H9 (cell line): ENCODE measurements at regions not wholly inside any gene's neighbourhood (a gene's known extent, or its start where the extent isn't known, plus 50 kb on each side); places are given as distances from the start of the nearest gene placed in this dataset.

Source experiments
- DNase-seq: peaks from one replicate; pipeline ENCODE4 v3.0.0-alpha.2; 2017
- H2AFZ ChIP-seq: one replicate; pipeline ENCODE4 v1.6.1; 2013; ENCODE audit warnings: mild to moderate bottlenecking, low read length, control low read depth, moderate library complexity
- H2AK5ac ChIP-seq: 2 replicates; pipeline ENCODE4 v1.6.1; 2013; ENCODE audit warnings: low read length, control low read depth, mixed read lengths; ENCODE audit not compliant: insufficient read length
- H2BK120ac ChIP-seq: one replicate; pipeline ENCODE4 v1.6.1; 2013; ENCODE audit warnings: low read depth, mild to moderate bottlenecking, low read length, control low read depth, inconsistent platforms; ENCODE audit not compliant: poor library complexity, severe bottlenecking
- H2BK12ac ChIP-seq: 2 replicates; pipeline ENCODE4 v1.6.1; 2013; ENCODE audit warnings: low read length, control low read depth, mixed read lengths, low read depth; ENCODE audit not compliant: insufficient read length
- H2BK15ac ChIP-seq: 2 replicates; pipeline ENCODE4 v1.6.1; 2013; ENCODE audit warnings: low read depth, low read length, control low read depth
- H2BK20ac ChIP-seq: one replicate; pipeline ENCODE4 v1.6.1; 2013; ENCODE audit warnings: low read depth, mild to moderate bottlenecking, low read length, control low read depth, inconsistent platforms; ENCODE audit not compliant: poor library complexity, severe bottlenecking
- H2BK5ac ChIP-seq: 2 replicates; pipeline ENCODE4 v1.6.1; 2013; ENCODE audit warnings: low read length, control low read depth, mixed read lengths; ENCODE audit not compliant: insufficient read length
- H3K14ac ChIP-seq: 2 replicates; pipeline ENCODE4 v1.6.1; 2013; ENCODE audit warnings: low read length, control low read depth; ENCODE audit not compliant: insufficient read depth
- H3K18ac ChIP-seq: 2 replicates; pipeline ENCODE4 v1.6.1; 2013; ENCODE audit warnings: low read depth, mild to moderate bottlenecking, mixed read lengths, low read length, control low read depth; ENCODE audit not compliant: insufficient read length
- H3K23ac ChIP-seq: 2 replicates; pipeline ENCODE4 v1.6.1; 2013; ENCODE audit warnings: low read length, control low read depth, mixed read lengths, low read depth; ENCODE audit not compliant: insufficient read length
- H3K23me2 ChIP-seq: 2 replicates; pipeline ENCODE4 v1.6.1; 2013; ENCODE audit warnings: low read depth, mild to moderate bottlenecking, mixed read lengths, low read length, control low read depth; ENCODE audit not compliant: insufficient read length, poor library complexity, severe bottlenecking
- H3K27ac ChIP-seq: 2 replicates; pipeline ENCODE4 v1.5.1; 2013; ENCODE audit warnings: low read length, control low read depth, mixed read lengths, low read depth; ENCODE audit not compliant: insufficient read length
- H3K27me3 ChIP-seq: 2 replicates; pipeline ENCODE4 v1.6.1; 2013; ENCODE audit warnings: low read length, control low read depth, inconsistent platforms; ENCODE audit not compliant: insufficient read depth
- H3K4ac ChIP-seq: 2 replicates; pipeline ENCODE4 v1.6.1; 2013; ENCODE audit warnings: low read depth, mild to moderate bottlenecking, control low read depth, inconsistent platforms, low read length, moderate library complexity
- H3K4me1 ChIP-seq: 2 replicates; pipeline ENCODE4 v1.6.1; 2013; ENCODE audit warnings: low read length, control low read depth, inconsistent platforms; ENCODE audit not compliant: insufficient read depth
- H3K4me2 ChIP-seq: 2 replicates; pipeline ENCODE4 v1.6.1; 2013; ENCODE audit warnings: low read length, control low read depth, mixed read lengths; ENCODE audit not compliant: insufficient read length, insufficient read depth
- H3K56ac ChIP-seq: 2 replicates; pipeline ENCODE4 v1.6.1; 2013; ENCODE audit warnings: low read depth, mild to moderate bottlenecking, mixed read lengths, low read length, control low read depth; ENCODE audit not compliant: insufficient read length
- H3K79me1 ChIP-seq: 2 replicates; pipeline ENCODE4 v1.6.1; 2013; ENCODE audit warnings: low read depth, mild to moderate bottlenecking, moderate library complexity, low read length, control low read depth, inconsistent platforms; ENCODE audit not compliant: insufficient read depth, poor library complexity, severe bottlenecking
- H3K79me2 ChIP-seq: 2 replicates; pipeline ENCODE4 v1.6.1; 2013; ENCODE audit warnings: low read length, control low read depth, inconsistent platforms; ENCODE audit not compliant: insufficient read depth
- H3K9ac ChIP-seq: 2 replicates; pipeline ENCODE4 v1.6.1; 2013; ENCODE audit warnings: low read length, control low read depth, mixed read lengths; ENCODE audit not compliant: insufficient read length; ENCODE audit errors: extremely low read depth
- H3K9me3 ChIP-seq: one replicate; pipeline ENCODE4 v1.6.1; 2013; ENCODE audit warnings: low read depth, low read length, inconsistent platforms; ENCODE audit not compliant: control insufficient read depth
- H3T11ph ChIP-seq: one replicate; pipeline ENCODE4 v1.6.1; 2013; ENCODE audit warnings: mild to moderate bottlenecking, low read length, control low read depth, inconsistent platforms
- H4K20me1 ChIP-seq: one replicate; pipeline ENCODE4 v1.6.1; 2013; ENCODE audit not compliant: control insufficient read depth, insufficient read length, insufficient read depth
- H4K5ac ChIP-seq: 2 replicates; pipeline ENCODE4 v1.6.1; 2013; ENCODE audit warnings: low read depth, mild to moderate bottlenecking, mixed read lengths, low read length, control low read depth; ENCODE audit not compliant: insufficient read length
- H4K8ac ChIP-seq: replicated peaks from 2 replicates; pipeline ENCODE4 v1.6.1; 2013; ENCODE audit warnings: low read length, control low read depth, mixed read lengths, low read depth; ENCODE audit not compliant: insufficient read length
- H4K91ac ChIP-seq: 2 replicates; pipeline ENCODE4 v1.6.1; 2013; ENCODE audit warnings: low read depth, mild to moderate bottlenecking, moderate library complexity, mixed read lengths, low read length, control low read depth; ENCODE audit not compliant: insufficient read length
- H3K27ac Mint-ChIP-seq, 3 experiments: 2 replicates in 2 of 3; 3 replicates in 1 of 3; pipeline ENCODE4 v1.8.0; 2020 to 2021; ENCODE audit warnings: mixed read lengths in 3 of 3, mild to moderate bottlenecking in 1 of 3, moderate library complexity in 1 of 3
- H3K27me3 Mint-ChIP-seq: 2 replicates; pipeline ENCODE4 v1.8.0; 2021; ENCODE audit warnings: low read depth, mild to moderate bottlenecking, moderate library complexity, mixed read lengths
- H3K36me3 Mint-ChIP-seq, 3 experiments: 2 replicates in 2 of 3; 3 replicates in 1 of 3; pipeline ENCODE4 v1.8.0; 2020 to 2021; ENCODE audit warnings: low read depth in 3 of 3, mixed read lengths in 3 of 3; ENCODE audit not compliant: insufficient read depth in 1 of 3
- H3K4me1 Mint-ChIP-seq, 2 experiments: 2 replicates each; pipeline ENCODE4 v1.8.0; 2020; ENCODE audit warnings: mixed read lengths in 2 of 2
- H3K4me3 Mint-ChIP-seq, 2 experiments: 2 replicates in 1 of 2; 3 replicates in 1 of 2; pipeline ENCODE4 v1.8.0; 2020 to 2021; ENCODE audit warnings: mild to moderate bottlenecking in 2 of 2, mixed read lengths in 2 of 2, moderate library complexity in 1 of 2
- H3K9me3 Mint-ChIP-seq, 2 experiments: 2 replicates in 1 of 2; 3 replicates in 1 of 2; pipeline ENCODE4 v1.8.0; 2020; ENCODE audit warnings: mild to moderate bottlenecking in 2 of 2, mixed read lengths in 2 of 2, moderate library complexity in 1 of 2
- CTCF ChIP-seq: fragments of 200-600 bp; sonication (generic); conservative IDR thresholded peaks from 3 replicates; pipeline ENCODE4 v1.8.0; 2021; ENCODE audit warnings: antibody characterized with exemption, mild to moderate bottlenecking
- WGBS: extraction: QIAGEN DNeasy Blood & Tissue Kit; methylation state at CpG from one replicate; pipeline ENCODE4 v1.1.7; 2013; ENCODE audit warnings: missing lambda C conversion rate, low lambda C conversion rate, mixed read lengths; ENCODE audit not compliant: insufficient read length; ENCODE audit errors: extremely low coverage; 5-methylcytosine and 5-hydroxymethylcytosine counted together

GRCh38 chrX:23524467-23524866, 142.8 kb upstream of the PRDX4 start:
- Histone ChIP-seq H3K9ac (no peak overlapping the region), H2BK20ac (no peak overlapping the region), H2BK15ac (no peak overlapping the region), H3K27me3 (no peaks in the 10 kb centered on the region), H2AFZ (no peak overlapping the region), H3K9me3 (no peaks in the 10 kb centered on the region), H2BK5ac (no peak overlapping the region), H3K4ac (no peak overlapping the region), H4K8ac (no peak overlapping the region), H3K14ac (no peak overlapping the region), H2BK12ac (no peak overlapping the region), H3K4me2 (no peak overlapping the region), H3K18ac (no peak overlapping the region), H3T11ph (no peak overlapping the region), H2BK120ac (no peak overlapping the region), H3K79me1 (no peaks in the 10 kb centered on the region), H3K27ac (no peak overlapping the region), H3K4me1 (no peaks in the 10 kb centered on the region), H3K23me2 (no peaks in the 10 kb centered on the region), H3K56ac (no peak overlapping the region), H4K5ac (no peak overlapping the region), H3K79me2 (no peaks in the 10 kb centered on the region), H3K23ac (no peak overlapping the region), H4K20me1 (no peaks in the 10 kb centered on the region), H4K91ac (no peak overlapping the region), H2AK5ac (no peak overlapping the region)
- Mint-ChIP-seq H3K4me1 (no peaks in the 10 kb centered on the region), H3K27me3 (no peaks in the 10 kb centered on the region; the same call in 1 of the 2 replicates), H3K36me3 (peaks cover 17 to 44% (median 26%) of the 10 kb centered on the region in 3 experiments), H3K27ac (no peak overlapping the region), H3K9me3 (peaks cover 23 to 38% of the 10 kb centered on the region in 2 experiments), H3K4me3 (no peak overlapping the region)
- no peak for DNase-seq
- no CpG with 5 or more reads among the region's 5 CpGs for WGBS
- no peak for TF ChIP-seq CTCF
